Skin epidermis (tissue), 12 donors: ENCODE measurements at regions not wholly inside any gene's neighbourhood (a gene's known extent, or its start where the extent isn't known, plus 50 kb on each side); places are given as distances from the start of the nearest gene placed in this dataset.
A peak's percentile ranks its signal among the peaks of the same experiment; 100 is the strongest.

ENCODE experiments used
- H3K27ac ChIP-seq, 21 experiments: fragments of 200-600 bp; sonication (generic) in 11 of 21; one replicate each; pipeline ENCODE4 v1.5.0; 2020; ENCODE audit warnings: mild to moderate bottlenecking in 3 of 21, inconsistent platforms in 2 of 21, moderate library complexity in 2 of 21
- H3K4me3 ChIP-seq, 7 experiments: fragments of 200-600 bp; sonication (generic) in 2 of 7; one replicate each; pipeline ENCODE4 v1.5.0; 2020; ENCODE audit warnings: inconsistent platforms in 2 of 7, mild to moderate bottlenecking in 2 of 7, moderate library complexity in 1 of 7

DNA sequence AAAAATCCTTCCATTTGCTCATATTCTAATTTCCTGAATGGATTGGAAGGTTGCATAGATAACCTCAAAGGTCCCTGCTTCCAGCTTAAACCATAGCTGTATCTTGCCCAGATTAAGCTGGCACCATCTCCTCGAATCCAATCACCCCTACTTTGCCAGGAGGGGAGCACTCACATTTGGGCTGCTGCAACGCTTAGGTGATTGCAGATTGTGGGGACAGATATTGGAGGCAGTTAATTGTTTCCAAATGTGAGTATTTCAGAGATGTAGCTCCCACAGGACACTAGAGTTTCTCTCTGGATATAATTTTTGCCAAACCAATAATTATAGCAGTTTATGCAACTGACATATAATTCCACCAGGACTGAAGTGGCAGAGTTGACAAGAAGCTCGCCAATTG lies 53.5 kb upstream of the ACSL1 start:
- no peak overlapping the region for H3K4me3 ChIP-seq

DNA sequence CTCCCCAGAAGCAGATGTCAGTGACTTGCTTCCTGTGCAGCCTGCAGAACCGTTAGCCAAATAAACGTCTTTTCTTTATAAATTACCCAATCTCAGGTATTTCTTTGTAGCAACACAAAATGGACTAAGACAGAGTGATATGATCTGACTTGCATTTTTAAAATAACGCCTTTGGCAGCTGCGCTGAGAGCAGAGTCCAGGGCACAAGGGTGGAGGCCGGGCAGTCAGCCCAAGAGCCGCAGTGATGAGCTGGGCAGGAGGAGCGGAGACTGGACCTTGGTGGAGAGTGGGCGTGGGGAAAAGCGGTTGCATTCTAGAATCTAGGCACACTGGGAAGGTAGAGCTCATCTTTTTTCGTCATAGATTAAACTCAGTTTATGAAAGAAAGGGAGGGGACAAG lies 56.5 kb upstream of the ACSL1 start:
- Histone ChIP-seq H3K4me3 (no peak overlapping the region), H3K27ac (no peak overlapping the region)

More for the DNA sequence above, 53.5 kb upstream of the ACSL1 start:
- no peak overlapping the region for H3K27ac ChIP-seq

DNA sequence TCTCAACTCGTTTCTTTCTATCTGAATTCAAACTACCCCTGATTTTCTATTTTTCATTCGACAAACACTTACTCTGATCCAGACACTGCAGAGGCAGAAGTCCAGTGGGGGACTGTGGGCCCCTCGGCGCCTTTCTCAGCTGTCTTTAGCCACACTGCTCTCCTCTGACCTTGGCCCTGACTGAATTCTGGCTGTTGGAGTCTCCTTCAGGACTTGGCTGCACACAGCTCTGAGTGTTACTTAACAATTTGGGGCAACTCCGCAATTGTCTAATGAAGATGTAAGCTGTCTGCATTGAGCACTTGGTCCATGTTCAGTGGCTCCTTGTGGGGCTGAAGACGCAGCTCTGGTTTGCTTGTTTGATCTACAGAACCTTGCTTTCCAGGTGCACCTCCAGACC lies 57.3 kb upstream of the ACSL1 start:
- H3K27ac ChIP-seq, result no peak overlapping the region
- no peak overlapping the region for H3K4me3 ChIP-seq

DNA sequence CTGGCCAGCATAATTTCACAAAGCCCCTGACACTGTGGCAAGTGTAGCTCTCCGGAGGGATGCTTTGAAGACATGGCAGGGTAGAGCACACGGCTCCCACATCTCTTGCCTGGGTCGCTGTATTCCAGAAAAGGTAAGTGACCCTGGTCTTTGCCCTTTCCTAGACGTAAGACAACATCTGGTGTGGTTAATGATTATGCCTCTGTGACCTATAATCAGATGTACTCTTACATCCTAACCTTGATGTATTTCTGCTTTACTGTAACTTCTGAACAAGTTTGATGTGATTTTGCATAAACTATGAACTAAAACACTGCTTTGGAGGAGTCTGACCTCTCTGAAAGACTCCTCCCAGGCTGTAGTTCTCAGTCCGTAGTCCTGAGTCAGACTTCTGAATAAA lies 59.1 kb upstream of the ACSL1 start:
- no peak overlapping the region for H3K27ac ChIP-seq
- H3K4me3 ChIP-seq, result no peak overlapping the region

DNA sequence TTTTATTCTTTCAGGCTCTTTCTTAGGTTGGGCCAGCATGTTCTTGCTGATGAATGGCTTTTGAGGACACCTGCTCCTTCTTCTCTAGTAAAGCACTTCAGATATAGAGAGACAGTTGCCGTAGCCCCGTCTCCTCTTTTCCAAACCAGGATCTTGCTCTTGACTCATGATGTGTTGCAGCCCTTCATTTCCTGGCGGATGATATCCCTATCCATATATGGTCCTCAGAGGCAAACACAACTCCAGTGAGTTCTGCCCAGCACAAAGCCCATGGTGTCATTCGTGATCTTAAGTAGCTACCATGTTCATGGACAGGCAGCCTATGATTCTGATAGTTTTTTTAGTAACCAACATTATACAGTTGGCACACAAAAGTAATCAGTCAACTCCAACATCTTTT lies 59.8 kb upstream of the ACSL1 start:
- no peak overlapping the region for H3K4me3 ChIP-seq
- no peak overlapping the region for H3K27ac ChIP-seq

DNA sequence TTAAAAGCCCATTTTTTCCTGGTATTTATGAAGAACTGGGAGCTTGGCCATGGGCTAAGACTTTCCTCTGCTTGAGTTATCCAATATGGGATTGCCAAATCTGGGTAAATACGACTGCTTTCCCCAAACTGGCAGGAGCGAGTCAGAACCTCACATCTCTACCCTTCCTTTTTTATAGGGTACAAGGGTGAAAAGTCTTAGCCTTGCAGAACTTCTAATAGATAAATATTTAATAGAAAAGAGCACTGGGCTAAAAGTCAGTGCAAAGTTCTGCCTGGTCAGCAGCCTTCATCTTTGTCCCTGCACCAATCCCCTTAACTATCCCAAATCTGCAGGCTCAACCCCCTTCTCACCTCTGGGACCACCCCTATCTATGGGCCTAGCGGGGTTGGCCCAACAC lies 61.6 kb upstream of the ACSL1 start:
- Histone ChIP-seq H3K4me3 (no peak overlapping the region), H3K27ac (no peak overlapping the region)

DNA sequence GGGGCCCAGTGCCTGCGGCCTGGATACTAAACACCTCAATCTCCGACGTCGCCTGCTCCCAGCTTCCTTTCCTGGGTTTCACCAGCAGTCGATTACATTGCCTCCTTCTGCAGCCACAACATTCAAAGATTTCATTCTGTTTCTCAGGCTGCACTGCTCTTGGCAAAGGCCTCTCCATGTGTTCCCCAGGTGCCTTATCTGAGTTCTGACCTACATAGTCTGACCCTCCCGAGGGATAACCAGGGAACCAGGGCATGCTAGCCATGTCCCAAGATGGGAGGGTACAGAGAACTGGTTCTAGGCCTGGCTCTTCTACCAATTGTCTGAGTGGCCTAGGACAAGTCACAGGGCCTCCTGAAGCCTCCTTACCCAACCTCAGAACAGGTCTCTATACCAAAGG lies 62.2 kb upstream of the ACSL1 start:
- H3K4me3 ChIP-seq, result no peak overlapping the region
- H3K27ac ChIP-seq, result no peak overlapping the region

DNA sequence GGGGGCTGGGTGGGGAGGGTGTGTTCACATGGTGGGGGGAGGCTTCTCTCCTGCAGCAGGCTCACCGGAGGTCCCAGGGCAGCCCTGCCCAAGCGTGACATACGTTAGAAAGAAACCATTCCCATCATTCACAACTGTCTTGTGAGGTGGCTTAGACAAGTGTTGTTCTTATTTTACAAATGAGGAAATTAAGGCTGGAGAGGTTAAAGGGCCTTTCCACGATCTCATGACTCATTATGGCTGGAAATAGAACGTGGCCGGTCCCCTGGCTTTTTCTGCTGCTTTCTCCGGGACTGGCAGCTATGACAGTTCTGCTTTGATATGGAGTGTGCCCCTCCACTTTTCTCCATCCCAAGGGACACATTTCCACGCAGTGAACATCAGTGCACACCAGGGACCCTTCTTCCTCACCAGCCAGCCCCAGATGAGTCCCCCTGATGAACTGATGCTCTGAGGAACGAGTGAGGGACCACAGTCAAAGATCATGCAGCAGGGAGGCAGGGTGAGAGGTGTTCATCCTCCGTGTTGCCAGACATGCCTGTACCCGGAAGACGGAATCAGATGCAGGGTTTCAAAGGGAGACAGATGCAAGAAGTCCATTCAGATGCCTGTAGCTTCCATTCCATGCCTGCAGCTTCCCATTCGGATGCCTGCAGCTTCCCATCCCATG lies 64.0 kb upstream of the ACSL1 start:
- H3K27ac ChIP-seq, result no peak overlapping the region
- no peak overlapping the region for H3K4me3 ChIP-seq

DNA sequence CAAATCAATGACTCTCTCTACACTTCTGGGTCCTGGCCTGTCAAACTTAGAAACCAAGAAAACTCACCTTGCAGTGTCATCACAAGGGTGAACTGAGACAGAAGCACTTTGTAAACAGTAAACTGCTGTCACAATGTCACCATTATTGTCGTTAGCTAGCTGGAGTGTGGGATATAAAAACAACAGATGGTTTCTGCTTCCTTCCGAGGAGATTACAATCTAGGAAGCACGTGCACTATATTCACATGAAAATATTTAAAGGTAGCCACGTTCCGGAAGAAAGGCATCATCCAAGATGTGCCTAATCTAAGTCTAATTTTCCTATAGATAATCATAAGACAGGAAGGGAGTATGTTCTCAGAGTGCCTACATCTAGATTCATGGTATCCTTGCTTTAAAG lies 64.7 kb upstream of the ACSL1 start:
- Histone ChIP-seq H3K4me3 (no peak overlapping the region), H3K27ac (no peak overlapping the region)

DNA sequence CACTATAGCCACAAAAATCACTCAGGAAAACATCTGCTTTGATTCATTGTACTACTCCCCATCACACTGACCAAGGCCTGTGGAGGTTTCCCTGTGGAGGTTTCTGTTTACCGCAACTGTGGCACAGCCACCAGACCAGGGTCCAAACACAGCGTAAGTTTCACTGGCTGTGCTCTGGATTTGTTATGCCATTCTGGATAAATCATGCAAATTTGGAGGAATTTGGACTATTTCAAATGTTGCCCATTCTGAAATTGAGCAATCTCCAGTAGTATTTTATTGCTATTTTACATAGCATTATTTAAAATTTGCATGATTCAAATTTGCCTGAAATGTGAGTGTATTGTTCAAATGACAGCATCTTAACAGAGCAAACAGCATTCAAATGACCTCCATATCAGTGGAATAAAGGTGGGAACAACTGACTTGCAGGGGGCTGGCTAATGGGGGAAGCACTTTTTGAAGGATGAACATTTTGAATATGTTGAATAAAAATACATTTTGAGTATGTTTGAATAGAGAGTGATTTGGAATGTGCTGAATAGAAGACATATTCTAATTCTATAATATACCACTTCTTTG lies 66.1 kb upstream of the ACSL1 start:
- H3K4me3 ChIP-seq, result no peak overlapping the region
- no peak overlapping the region for H3K27ac ChIP-seq

DNA sequence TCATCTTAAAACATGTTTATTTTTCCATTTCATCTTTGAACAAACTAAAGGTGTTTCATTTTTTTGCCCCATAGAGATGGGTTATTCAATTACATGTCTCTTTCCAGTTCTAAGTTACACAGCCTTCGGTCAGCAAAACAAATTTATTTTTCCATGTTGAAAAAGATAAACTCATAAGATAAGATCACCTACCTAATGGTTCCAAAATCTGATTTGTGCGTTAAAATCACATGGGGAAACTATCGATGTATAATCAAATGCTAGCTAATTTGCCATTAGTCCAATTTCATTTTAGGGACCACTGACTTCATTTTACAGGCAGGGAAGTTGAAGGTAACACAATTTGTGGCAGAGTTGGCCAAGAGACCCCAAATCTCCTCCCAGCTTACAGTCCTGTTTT lies 67.2 kb upstream of the ACSL1 start:
- Histone ChIP-seq H3K27ac (no peak overlapping the region), H3K4me3 (no peak overlapping the region)

DNA sequence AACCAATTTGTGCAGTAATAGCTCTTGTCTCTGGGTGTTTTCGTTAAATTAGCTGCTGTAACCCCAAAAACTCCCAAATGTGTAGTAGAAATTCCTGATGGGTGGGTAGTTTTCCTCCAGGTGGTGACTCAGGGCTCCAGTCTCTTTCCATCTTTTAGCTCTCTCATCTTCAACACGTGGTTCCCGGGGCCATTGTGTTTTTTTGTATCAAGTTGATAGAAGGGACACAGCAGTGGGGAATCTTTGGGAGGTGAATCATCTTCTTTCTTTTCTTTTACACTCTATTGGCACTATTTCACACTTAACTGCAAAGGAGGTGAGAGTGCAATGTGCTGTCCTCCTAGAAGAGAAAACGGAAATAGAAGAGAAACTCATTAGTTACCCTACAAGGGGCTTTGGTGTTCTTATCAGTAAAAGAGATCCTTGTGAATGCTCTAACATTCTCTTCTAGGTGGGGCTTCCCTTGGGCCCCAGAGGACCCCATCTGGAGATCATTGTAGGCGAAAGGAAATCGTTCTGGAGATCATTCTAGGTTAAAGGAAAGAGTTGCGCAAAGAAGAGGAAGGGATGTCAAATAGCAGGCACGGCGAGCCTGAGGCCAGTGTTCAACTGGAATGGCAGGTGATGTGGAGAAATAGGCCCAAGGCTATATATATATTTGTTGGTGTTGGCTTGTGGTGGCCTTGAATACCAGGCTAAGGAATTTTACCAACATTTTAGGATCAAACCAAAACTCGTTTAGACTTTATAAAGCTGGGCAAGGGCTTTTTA lies 68.2 kb upstream of the ACSL1 start:
- H3K27ac ChIP-seq, result no peak overlapping the region
- H3K4me3 ChIP-seq, result no peak overlapping the region

DNA sequence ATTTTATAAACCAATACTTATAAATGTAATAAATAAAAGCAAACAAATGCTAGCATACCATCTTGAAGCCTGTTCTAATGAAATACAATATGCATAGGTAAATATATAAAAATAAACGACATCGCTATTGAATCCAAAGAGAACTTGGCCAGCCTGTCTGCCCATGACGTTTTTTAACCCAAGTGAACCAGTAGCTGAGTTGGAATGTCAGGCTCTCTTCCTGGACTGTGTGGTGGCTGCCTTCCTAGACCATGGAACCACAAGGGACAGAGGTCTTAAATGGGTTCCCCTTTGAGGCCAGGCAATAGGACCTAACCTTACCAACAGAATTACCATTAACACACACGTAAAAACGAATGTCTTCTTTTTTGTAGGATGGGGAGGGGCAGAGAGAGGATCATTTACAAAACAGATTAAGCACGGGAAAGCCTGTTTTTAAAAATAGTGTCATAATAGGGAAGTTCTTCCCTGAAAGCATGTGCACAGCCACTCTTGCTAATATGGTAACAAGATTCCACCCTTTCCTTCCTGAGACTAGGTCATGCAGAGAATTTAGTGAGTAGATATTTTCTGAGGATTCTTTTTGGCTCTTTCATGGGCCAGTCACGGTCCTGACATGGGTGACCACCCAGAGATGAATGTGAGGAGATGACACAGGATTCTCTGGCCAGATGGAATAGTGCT lies 69.4 kb upstream of the ACSL1 start:
- H3K27ac ChIP-seq, result peak overlapping the region in 1 of 21 experiments; percentile 14

DNA sequence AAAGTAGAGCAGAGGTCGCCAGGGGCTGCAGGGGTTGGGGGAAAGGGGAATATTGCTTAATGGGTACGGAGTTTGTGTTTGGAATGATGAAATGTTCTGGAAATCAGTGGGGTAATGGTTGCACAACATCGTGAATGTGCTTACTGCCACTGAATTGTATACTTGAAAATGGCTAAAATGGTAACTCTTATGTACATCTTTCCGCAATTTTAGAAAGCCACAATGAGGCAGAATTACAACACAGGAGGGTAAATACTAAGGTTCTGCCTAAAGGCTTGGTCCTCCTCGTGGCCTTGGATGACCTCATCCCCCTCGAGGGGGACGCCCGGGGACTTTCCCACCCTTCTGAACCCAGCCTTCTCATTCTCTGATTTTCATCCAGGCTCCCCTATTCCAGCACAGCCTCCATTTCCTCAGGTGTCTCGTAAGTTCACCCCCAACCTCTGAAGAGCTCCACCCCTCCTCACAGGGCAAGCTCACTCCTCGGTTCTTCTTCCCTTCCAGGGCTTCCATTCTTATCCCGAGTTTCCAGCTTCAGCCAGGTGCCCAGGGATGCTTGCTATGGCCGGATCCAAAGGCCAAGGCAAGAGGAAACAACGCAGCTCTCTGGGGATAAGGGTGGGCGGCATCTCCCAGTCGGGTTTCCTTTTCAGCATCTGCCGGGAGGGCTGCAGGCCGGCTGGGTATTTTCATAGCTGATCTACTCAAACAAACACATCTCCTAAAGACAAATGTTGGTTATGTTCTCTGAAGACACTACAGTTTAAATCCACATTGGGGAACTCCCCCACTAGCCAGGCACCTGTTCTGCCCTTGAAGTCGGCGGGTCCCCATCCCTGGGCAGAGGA lies 71.3 kb upstream of the ACSL1 start:
- H3K27ac ChIP-seq, result peak overlapping the region in 2 of 21 experiments; percentile 50 to 55
- H3K4me3 ChIP-seq, result no peak overlapping the region

More for the DNA sequence above, 69.4 kb upstream of the ACSL1 start:
- H3K4me3 ChIP-seq, result no peak overlapping the region

DNA sequence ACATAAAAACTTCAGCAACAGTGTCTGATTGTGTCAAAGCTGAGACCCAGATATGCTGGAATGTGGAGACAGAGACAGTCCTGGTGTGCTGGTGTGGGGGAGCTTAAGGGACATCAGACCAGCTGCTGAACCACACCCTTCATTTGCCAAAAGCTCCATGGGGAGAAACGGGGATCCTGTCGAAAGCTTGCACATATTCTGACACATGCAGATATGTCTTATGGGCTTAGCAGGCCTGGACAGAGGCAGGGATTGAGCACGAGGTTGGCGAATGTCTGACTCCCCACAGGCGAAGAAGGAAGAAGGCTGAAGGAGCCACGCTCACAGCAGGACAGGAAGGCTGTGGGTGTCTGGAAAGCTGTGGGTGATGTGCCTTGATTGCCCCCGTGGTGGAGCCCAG lies 72.1 kb upstream of the ACSL1 start:
- Histone ChIP-seq H3K27ac (peak overlapping the region in 2 of 21 experiments; percentile 50 to 55), H3K4me3 (no peak overlapping the region)

DNA sequence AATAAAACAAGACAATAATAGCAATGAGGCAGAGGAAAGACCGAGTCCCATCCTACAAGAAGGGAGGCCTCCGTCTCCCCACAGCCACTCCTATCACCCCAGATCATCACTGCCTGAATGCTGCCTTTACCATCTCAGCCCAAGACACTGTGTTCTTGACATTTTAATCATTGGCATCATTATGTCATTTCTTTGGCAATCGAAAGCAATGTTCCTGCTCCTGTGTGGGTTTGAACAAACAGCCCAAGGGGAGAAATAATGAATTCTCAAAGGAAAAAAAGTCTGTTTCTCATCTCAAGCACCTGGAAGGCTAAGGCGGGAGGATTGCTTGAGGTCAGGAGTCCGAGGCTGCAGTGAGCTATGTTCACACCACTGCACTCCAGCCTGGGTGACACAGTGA lies 73.0 kb upstream of the ACSL1 start:
- Histone ChIP-seq H3K4me3 (no peak overlapping the region), H3K27ac (no peak overlapping the region)

DNA sequence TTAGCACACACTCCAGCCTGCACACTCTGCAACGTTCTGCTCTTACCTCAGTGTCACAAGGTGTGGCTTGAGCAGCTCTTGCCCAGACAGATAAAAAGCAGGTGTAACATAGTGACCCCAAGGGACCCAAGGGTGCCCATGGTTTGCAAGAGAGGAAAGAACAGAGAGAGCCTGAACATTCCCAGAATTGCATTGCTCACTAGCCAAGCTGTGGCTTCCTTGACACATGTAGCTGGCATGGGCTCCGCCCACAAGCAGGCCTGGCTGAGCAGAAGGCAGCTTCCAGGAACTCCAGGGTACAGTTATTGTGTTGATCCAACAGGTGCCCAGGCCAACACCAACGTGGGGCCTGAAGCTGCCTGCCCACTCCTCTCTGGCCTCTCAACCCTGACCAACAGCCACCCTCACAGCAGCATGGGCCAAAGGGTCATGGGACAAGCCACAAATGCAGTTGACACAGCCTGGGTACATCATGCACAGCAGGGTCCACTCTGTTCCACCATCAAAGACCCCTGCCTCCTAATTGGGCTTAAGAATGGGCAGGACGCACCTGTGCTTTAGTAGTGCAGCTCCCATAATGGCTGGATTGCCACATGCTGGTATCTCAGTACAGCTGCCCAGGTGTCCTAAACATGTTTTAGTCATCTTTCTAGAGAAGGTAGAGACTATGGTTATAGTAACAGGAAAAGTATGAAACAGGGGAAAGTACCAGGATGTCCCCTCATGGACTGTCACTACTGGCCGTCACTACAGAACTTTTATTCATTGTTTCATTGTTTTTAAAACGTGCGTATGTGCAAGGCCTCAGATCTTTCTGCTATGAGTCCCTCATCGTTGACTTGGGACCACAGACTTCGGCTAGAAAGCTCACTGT lies 73.7 kb upstream of the ACSL1 start:
- Histone ChIP-seq H3K4me3 (no peak overlapping the region), H3K27ac (no peak overlapping the region)

DNA sequence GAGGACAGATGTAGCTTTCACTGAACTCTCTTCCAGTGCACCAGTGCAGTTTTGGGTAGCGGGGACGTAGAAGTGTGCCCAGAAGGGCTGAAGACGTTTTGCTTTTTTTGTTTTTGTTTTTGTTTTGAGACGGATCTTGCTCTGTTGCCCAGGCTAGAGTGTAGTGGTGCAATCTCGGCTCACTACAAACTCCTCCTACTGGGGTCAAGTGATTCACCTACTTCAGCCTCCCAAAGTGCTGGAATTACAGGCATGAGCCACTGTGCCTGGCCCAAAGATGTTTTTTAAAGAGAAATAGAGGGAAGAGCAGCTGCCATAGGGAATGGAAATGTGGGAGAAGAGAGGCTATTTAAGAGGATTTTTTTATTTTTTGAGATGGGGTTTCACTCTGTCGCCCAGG lies 74.4 kb upstream of the ACSL1 start:
- H3K27ac ChIP-seq, result no peak overlapping the region
- H3K4me3 ChIP-seq, result no peak overlapping the region

DNA sequence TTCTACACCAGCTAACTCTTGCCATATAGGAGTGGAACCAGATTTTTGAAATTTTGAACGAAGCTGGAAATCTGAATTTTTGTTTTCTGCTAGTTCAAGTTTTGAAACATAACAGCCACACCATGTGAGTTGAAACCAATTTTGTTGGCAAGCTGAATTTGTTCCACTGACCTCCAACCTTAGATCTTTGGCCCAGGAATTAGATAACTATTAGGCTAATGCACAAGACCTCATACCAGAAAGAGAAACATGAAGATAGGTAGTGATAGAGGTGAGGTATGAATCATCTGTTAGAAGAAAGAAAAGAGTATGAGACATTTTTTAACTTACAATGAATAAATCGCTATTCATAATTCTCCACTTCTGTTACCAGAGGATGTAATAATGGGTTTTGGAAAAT lies 76.8 kb upstream of the ACSL1 start:
- H3K27ac ChIP-seq, result no peak overlapping the region
- no peak overlapping the region for H3K4me3 ChIP-seq
